ENCODE measurements at regions not wholly inside any gene's neighbourhood (a gene's known extent, or its start where the extent isn't known, plus 50 kb on each side); places are given as distances from the start of the nearest gene placed in this dataset.

GRCh38 chr11:115652496-115652895 lies 148.3 kb upstream of the CADM1 start:
- no peak for TF ChIP-seq CTCF (IDR thresholded peaks at IDR 0.05; ENCODE audit: low read depth, low read length, poor library complexity, severe bottlenecking)
- TF ChIP-seq EZH2phosphoT487 (IDR thresholded peaks at IDR 0.05; ENCODE audit: borderline replicate concordance, low read length), result no peak

Measured in DOHH2 (cell line).